Mesenchymal stem cell (in vitro differentiated cells and primary cell): ENCODE measurements at regions not wholly inside any gene's neighbourhood (a gene's known extent, or its start where the extent isn't known, plus 50 kb on each side); places are given as distances from the start of the nearest gene placed in this dataset.

ENCODE experiments used
- DNase-seq: peaks from one replicate; pipeline ENCODE4 v3.0.0-alpha.2; 2013
- H2AFZ ChIP-seq: one replicate; pipeline ENCODE4 v1.6.1; 2013; ENCODE audit warnings: low read depth, mild to moderate bottlenecking, control low read depth, inconsistent platforms, low read length, moderate library complexity
- H2AK5ac ChIP-seq: 2 replicates; pipeline ENCODE4 v1.6.1; 2013; ENCODE audit warnings: low read length, moderate library complexity, mild to moderate bottlenecking, inconsistent platforms; ENCODE audit not compliant: severe bottlenecking
- H2BK120ac ChIP-seq: one replicate; pipeline ENCODE4 v1.6.1; 2013; ENCODE audit warnings: low read depth, mild to moderate bottlenecking, inconsistent platforms, low read length, moderate library complexity
- H2BK12ac ChIP-seq, 2 experiments: one replicate each; pipeline ENCODE4 v1.6.1; 2013; ENCODE audit warnings: inconsistent platforms in 2 of 2, low read length in 2 of 2, mild to moderate bottlenecking in 2 of 2, moderate library complexity in 2 of 2, control low read depth in 1 of 2
- H2BK15ac ChIP-seq: one replicate; pipeline ENCODE4 v1.6.1; 2013; ENCODE audit warnings: mild to moderate bottlenecking, low read depth, inconsistent platforms; ENCODE audit not compliant: poor library complexity, severe bottlenecking
- H2BK5ac ChIP-seq: 2 replicates; pipeline ENCODE4 v1.6.1; 2013; ENCODE audit warnings: low read depth, mild to moderate bottlenecking, low read length, control low read depth, inconsistent platforms; ENCODE audit not compliant: poor library complexity, severe bottlenecking
- H3K14ac ChIP-seq, 2 experiments: one replicate each; pipeline ENCODE4 v1.6.1; 2013; ENCODE audit warnings: inconsistent platforms in 2 of 2, low read length in 2 of 2, control low read depth in 1 of 2, mild to moderate bottlenecking in 1 of 2, moderate library complexity in 1 of 2
- H3K18ac ChIP-seq, 2 experiments: one replicate each; pipeline ENCODE4 v1.6.1; 2013; ENCODE audit warnings: inconsistent platforms in 2 of 2, low read length in 2 of 2, control low read depth in 1 of 2, low read depth in 1 of 2, mild to moderate bottlenecking in 1 of 2
- H3K23ac ChIP-seq, 2 experiments: one replicate each; pipeline ENCODE4 v1.6.1; 2013; ENCODE audit warnings: inconsistent platforms in 2 of 2, low read length in 2 of 2, mild to moderate bottlenecking in 2 of 2, moderate library complexity in 2 of 2, control low read depth in 1 of 2
- H3K27ac ChIP-seq: 2 replicates; pipeline ENCODE4 v1.5.1; 2013; ENCODE audit warnings: mild to moderate bottlenecking, moderate library complexity, low read length, control low read depth, inconsistent platforms; ENCODE audit not compliant: poor library complexity, severe bottlenecking
- H3K27me3 ChIP-seq, 2 experiments: 2 replicates each; pipeline versions ENCODE4 v1.6.1 to v1.7.0; 2013; ENCODE audit warnings: low read length in 2 of 2, mild to moderate bottlenecking in 2 of 2, moderate library complexity in 2 of 2, control low read depth in 1 of 2, inconsistent platforms in 1 of 2; ENCODE audit not compliant: control insufficient read depth in 1 of 2, insufficient read depth in 1 of 2
- H3K36me3 ChIP-seq, 2 experiments: 2 replicates each; pipeline versions ENCODE4 v1.6.1 to v1.7.0; 2013; ENCODE audit warnings: low read length in 2 of 2, control low read depth in 1 of 2, inconsistent platforms in 1 of 2, low read depth in 1 of 2, mild to moderate bottlenecking in 1 of 2; ENCODE audit not compliant: insufficient read depth in 2 of 2, control insufficient read depth in 1 of 2
- H3K4ac ChIP-seq, 2 experiments: one replicate each; pipeline ENCODE4 v1.6.1; 2013; ENCODE audit warnings: inconsistent platforms in 2 of 2, low read length in 2 of 2, mild to moderate bottlenecking in 2 of 2, moderate library complexity in 2 of 2, control low read depth in 1 of 2, low read depth in 1 of 2
- H3K4me1 ChIP-seq: 2 replicates; pipeline ENCODE4 v1.6.1; 2013; ENCODE audit warnings: low read depth, low read length, control low read depth; ENCODE audit not compliant: control insufficient read depth, insufficient read depth
- H3K4me2 ChIP-seq: 2 replicates; pipeline ENCODE4 v1.6.1; 2013; ENCODE audit warnings: low read length, mild to moderate bottlenecking, inconsistent platforms; ENCODE audit not compliant: poor library complexity, severe bottlenecking
- H3K4me3 ChIP-seq, 2 experiments: 2 replicates each; pipeline versions ENCODE4 v1.5.1 to v1.7.0; 2013; ENCODE audit warnings: low read length in 2 of 2, mild to moderate bottlenecking in 2 of 2, control low read depth in 1 of 2, low read depth in 1 of 2; ENCODE audit not compliant: insufficient read depth in 1 of 2
- H3K79me1 ChIP-seq: replicated peaks from 2 replicates; pipeline ENCODE4 v1.6.1; 2013; ENCODE audit warnings: mild to moderate bottlenecking, control low read depth, low read length, inconsistent platforms; ENCODE audit not compliant: poor library complexity, severe bottlenecking
- H3K9ac ChIP-seq: 2 replicates; pipeline ENCODE4 v1.7.0; 2013; ENCODE audit warnings: mild to moderate bottlenecking, low read length, moderate library complexity
- H3K9me3 ChIP-seq: 2 replicates; pipeline ENCODE4 v1.7.0; 2013; ENCODE audit warnings: mild to moderate bottlenecking, low read length; ENCODE audit not compliant: control insufficient read depth
- H4K8ac ChIP-seq: one replicate; pipeline ENCODE4 v1.6.1; 2013; ENCODE audit warnings: inconsistent platforms, mild to moderate bottlenecking, low read length, moderate library complexity
- H4K91ac ChIP-seq: one replicate; pipeline ENCODE4 v1.6.1; 2013; ENCODE audit warnings: mild to moderate bottlenecking, low read length, inconsistent platforms
- WGBS: methylation state at CpG from one replicate; pipeline ENCODE4 v1.1.7; 2013; ENCODE audit warnings: mixed read lengths; 5-methylcytosine and 5-hydroxymethylcytosine counted together

- Histone ChIP-seq H3K36me3 (no peaks in the 10 kb centered on the region), H3K9ac (no peak overlapping the region), H3K4me3 (peak overlapping the region in 1 of 2 experiments; percentile 22), H4K8ac (no peak overlapping the region), H3K27me3 (peaks cover 0 to 13% of the 10 kb centered on the region in 2 experiments), H3K4me1 (no peaks in the 10 kb centered on the region), H2AK5ac (no peak overlapping the region), H3K23ac (no peak overlapping the region), H2BK12ac (no peak overlapping the region), H2AFZ (no peak overlapping the region), H3K27ac (no peak overlapping the region), H3K79me1 (no peaks in the 10 kb centered on the region), H4K91ac (no peak overlapping the region), H2BK120ac (no peak overlapping the region), H3K18ac (no peak overlapping the region), H2BK5ac (no peak overlapping the region), H2BK15ac (no peak overlapping the region), H3K4me2 (no peak overlapping the region), H3K9me3 (no peaks in the 10 kb centered on the region), H3K4ac (no peak overlapping the region), H3K14ac (no peak overlapping the region)
- WGBS = 80% methylated on average over 8 of the region's 8 CpGs
- peak; percentile 33 for DNase-seq
These were observed 113.4 kb upstream of the MSX2 start for GRCh38 chr5:174610968-174611367.

GRCh38 chr5:174612686-174613085, 111.7 kb upstream of the MSX2 start:
- Histone ChIP-seq H3K4me1 (no peaks in the 10 kb centered on the region), H2BK120ac (no peak overlapping the region), H3K14ac (no peak overlapping the region), H2AFZ (no peak overlapping the region), H2BK5ac (no peak overlapping the region), H3K27me3 (peaks cover 0 to 7% of the 10 kb centered on the region in 2 experiments), H3K9me3 (no peaks in the 10 kb centered on the region), H3K4me3 (no peak overlapping the region), H3K4ac (no peak overlapping the region), H3K79me1 (no peaks in the 10 kb centered on the region), H4K8ac (no peak overlapping the region), H3K36me3 (no peaks in the 10 kb centered on the region), H3K9ac (no peak overlapping the region), H2AK5ac (no peak overlapping the region), H2BK12ac (no peak overlapping the region), H2BK15ac (no peak overlapping the region), H4K91ac (no peak overlapping the region), H3K4me2 (no peak overlapping the region), H3K27ac (no peak overlapping the region), H3K23ac (no peak overlapping the region), H3K18ac (no peak overlapping the region)
- WGBS = 37% methylated on average over 2 of the region's 2 CpGs
- peak; percentile 37 for DNase-seq

GRCh38 chr5:174614500-174615135, 109.8 kb upstream of the MSX2 start:
- H2BK15ac ChIP-seq = no peak overlapping the region
- H2BK5ac ChIP-seq = no peak overlapping the region
- H3K9ac ChIP-seq = no peak overlapping the region
- no peak overlapping the region for H3K4ac ChIP-seq
- H3K18ac ChIP-seq = no peak overlapping the region
- H3K36me3 ChIP-seq = no peaks in the 10 kb centered on the region
- H3K4me1 ChIP-seq = no peaks in the 10 kb centered on the region
- H4K8ac ChIP-seq = no peak overlapping the region
- H3K14ac ChIP-seq = no peak overlapping the region
- no peaks in the 10 kb centered on the region for H3K9me3 ChIP-seq
- H3K4me3 ChIP-seq = no peak overlapping the region
- no peak overlapping the region for H4K91ac ChIP-seq
- H2BK120ac ChIP-seq = no peak overlapping the region
- H2BK12ac ChIP-seq = no peak overlapping the region
- no peak overlapping the region for H3K23ac ChIP-seq
- DNase-seq = no peak
- H2AK5ac ChIP-seq = no peak overlapping the region
- H3K27me3 ChIP-seq = peaks cover 0 to 22% of the 10 kb centered on the region in 2 experiments
- H3K27ac ChIP-seq = no peak overlapping the region
- H2AFZ ChIP-seq = no peak overlapping the region
- no peak overlapping the region for H3K4me2 ChIP-seq
- WGBS = 89% methylated on average over 2 of the region's 2 CpGs
- no peaks in the 10 kb centered on the region for H3K79me1 ChIP-seq

GRCh38 chr5:174616036-174616435, 108.3 kb upstream of the MSX2 start:
- no peak overlapping the region for H2BK12ac ChIP-seq
- WGBS = 29% methylated on average over 1 of the region's 2 CpGs
- no peak overlapping the region for H3K4me2 ChIP-seq
- no peak overlapping the region for H3K27ac ChIP-seq
- H3K18ac ChIP-seq = no peak overlapping the region
- H3K14ac ChIP-seq = no peak overlapping the region
- H3K9ac ChIP-seq = no peak overlapping the region
- no peak overlapping the region for H2BK5ac ChIP-seq
- H3K23ac ChIP-seq = no peak overlapping the region
- H3K4me1 ChIP-seq = no peaks in the 10 kb centered on the region
- DNase-seq = no peak
- H3K9me3 ChIP-seq = no peaks in the 10 kb centered on the region
- H4K8ac ChIP-seq = no peak overlapping the region
- H3K79me1 ChIP-seq = no peaks in the 10 kb centered on the region
- no peak overlapping the region for H4K91ac ChIP-seq
- no peaks in the 10 kb centered on the region for H3K36me3 ChIP-seq
- no peak overlapping the region for H3K4me3 ChIP-seq
- no peak overlapping the region for H2BK120ac ChIP-seq
- H2AFZ ChIP-seq = no peak overlapping the region
- H2BK15ac ChIP-seq = no peak overlapping the region
- H2AK5ac ChIP-seq = no peak overlapping the region
- H3K27me3 ChIP-seq = peaks cover 0 to 35% of the 10 kb centered on the region in 2 experiments
- H3K4ac ChIP-seq = no peak overlapping the region
